ENCODE measurements at regions not wholly inside any gene's neighbourhood (a gene's known extent, or its start where the extent isn't known, plus 50 kb on each side); places are given as distances from the start of the nearest gene placed in this dataset.

DNA sequence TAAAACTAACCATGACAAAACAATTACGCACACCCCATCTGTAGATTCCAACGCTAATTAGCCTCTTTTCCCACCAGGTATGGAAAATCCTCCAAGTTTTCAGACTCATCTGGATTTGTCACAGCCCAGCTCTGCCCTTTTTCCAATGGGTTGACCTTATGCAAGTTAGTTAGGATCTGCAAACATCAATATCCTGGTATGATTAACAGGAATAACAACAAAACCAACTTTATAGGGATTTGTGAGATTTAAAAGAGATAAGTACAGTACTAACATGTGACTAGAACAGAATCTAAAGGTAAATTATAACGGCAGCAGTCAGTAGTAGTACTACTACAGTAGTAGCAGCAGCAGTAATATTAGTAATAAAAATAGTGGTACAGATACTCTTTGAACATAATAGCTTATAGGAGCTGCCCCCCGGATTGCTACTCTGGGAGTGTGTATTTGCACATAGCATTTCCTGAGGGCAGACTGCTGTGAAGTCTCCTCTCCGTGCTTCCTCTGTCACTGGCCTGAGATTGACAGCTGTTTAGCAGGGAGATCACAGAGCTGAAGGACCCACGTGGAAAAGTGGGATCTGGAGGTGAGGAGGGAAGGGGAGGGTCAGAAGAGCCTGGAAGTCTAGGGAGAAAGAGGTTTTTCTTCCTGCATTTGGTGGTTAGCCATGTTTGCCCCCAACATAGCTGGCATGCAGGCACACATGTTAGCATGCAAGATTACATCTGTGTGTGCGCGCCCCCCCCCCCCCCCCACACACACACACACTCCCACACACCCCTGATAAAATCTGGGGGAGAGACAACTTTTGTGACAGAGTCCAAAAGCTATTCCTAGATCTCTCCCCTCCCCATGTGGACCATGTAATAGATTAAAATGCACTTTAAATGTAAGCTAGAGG lies 73.3 kb upstream of the FAM171A1 start:
- Histone ChIP-seq H3K79me2 (ENCODE audit: insufficient read depth, low read length) (no peaks in the 10 kb centered on the region), H3F3A (ENCODE audit: insufficient read depth, low read length) (no peaks in the 10 kb centered on the region), H3K27ac (ENCODE audit: low read depth, low read length, poor library complexity, severe bottlenecking) (no peak overlapping the region), H3K9ac (ENCODE audit: low read length) (no peak overlapping the region), H3K9me3 (ENCODE audit: low read length) (no peaks in the 10 kb centered on the region), H3K4me2 (ENCODE audit: low read length) (no peak overlapping the region), H3K4me3 (ENCODE audit: low read depth, low read length, poor library complexity, severe bottlenecking) (no peak overlapping the region), H4K20me1 (ENCODE audit: insufficient read depth, low read length) (no peaks in the 10 kb centered on the region), H3K36me3 (ENCODE audit: insufficient read depth, low read length) (no peaks in the 10 kb centered on the region), H3K9me2 (ENCODE audit: low read depth, low read length) (no peaks in the 10 kb centered on the region), H2AFZ (ENCODE audit: low read length) (no peak overlapping the region), H3K4me1 (ENCODE audit: insufficient read depth, low read length, severe bottlenecking) (no peaks in the 10 kb centered on the region), H3K27me3 (ENCODE audit: insufficient read depth, low read length) (no peaks in the 10 kb centered on the region)
- no peak for TF ChIP-seq EZH2 (IDR thresholded peaks at IDR 0.05; ENCODE audit: borderline replicate concordance, low read length)

DNA sequence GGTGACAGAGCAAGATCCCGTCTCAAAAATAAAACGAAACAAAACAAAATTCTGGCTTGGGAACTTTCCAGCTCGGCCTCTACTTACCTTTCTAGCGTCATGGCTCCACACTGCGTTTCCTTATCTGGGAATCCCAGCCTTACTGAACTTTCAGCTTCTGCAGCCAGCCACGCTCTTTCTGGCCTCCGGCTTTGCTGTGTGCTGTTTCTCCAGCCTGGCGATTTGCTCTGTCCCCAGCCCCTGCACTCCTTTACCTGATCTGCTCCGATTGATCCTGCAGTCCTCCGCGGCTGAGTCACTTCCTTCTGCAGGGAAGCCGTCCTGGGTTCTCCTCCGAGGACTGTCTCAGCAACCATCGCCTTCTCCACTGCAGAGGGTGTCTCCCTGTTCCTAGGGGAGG lies 71.0 kb upstream of the FAM171A1 start:
- no peak overlapping the region for H3K4me3 ChIP-seq (ENCODE audit: low read depth, low read length, poor library complexity, severe bottlenecking)
- H3K9ac ChIP-seq (ENCODE audit: low read length) = no peak overlapping the region
- no peaks in the 10 kb centered on the region for H3K4me1 ChIP-seq (ENCODE audit: insufficient read depth, low read length, severe bottlenecking)
- H3K4me2 ChIP-seq (ENCODE audit: low read length) = no peak overlapping the region
- no peak overlapping the region for H2AFZ ChIP-seq (ENCODE audit: low read length)
- no peaks in the 10 kb centered on the region for H3K36me3 ChIP-seq (ENCODE audit: insufficient read depth, low read length)
- no peaks in the 10 kb centered on the region for H3K9me3 ChIP-seq (ENCODE audit: low read length)
- no peaks in the 10 kb centered on the region for H4K20me1 ChIP-seq (ENCODE audit: insufficient read depth, low read length)
- H3K27ac ChIP-seq (ENCODE audit: low read depth, low read length, poor library complexity, severe bottlenecking) = no peak overlapping the region
- H3K9me2 ChIP-seq (ENCODE audit: low read depth, low read length) = no peaks in the 10 kb centered on the region
- no peaks in the 10 kb centered on the region for H3K27me3 ChIP-seq (ENCODE audit: insufficient read depth, low read length)
- H3K79me2 ChIP-seq (ENCODE audit: insufficient read depth, low read length) = no peaks in the 10 kb centered on the region
- no peaks in the 10 kb centered on the region for H3F3A ChIP-seq (ENCODE audit: insufficient read depth, low read length)
- TF ChIP-seq EZH2 (IDR thresholded peaks at IDR 0.05; ENCODE audit: borderline replicate concordance, low read length) = no peak
- TF ChIP-seq, protein P1, sequence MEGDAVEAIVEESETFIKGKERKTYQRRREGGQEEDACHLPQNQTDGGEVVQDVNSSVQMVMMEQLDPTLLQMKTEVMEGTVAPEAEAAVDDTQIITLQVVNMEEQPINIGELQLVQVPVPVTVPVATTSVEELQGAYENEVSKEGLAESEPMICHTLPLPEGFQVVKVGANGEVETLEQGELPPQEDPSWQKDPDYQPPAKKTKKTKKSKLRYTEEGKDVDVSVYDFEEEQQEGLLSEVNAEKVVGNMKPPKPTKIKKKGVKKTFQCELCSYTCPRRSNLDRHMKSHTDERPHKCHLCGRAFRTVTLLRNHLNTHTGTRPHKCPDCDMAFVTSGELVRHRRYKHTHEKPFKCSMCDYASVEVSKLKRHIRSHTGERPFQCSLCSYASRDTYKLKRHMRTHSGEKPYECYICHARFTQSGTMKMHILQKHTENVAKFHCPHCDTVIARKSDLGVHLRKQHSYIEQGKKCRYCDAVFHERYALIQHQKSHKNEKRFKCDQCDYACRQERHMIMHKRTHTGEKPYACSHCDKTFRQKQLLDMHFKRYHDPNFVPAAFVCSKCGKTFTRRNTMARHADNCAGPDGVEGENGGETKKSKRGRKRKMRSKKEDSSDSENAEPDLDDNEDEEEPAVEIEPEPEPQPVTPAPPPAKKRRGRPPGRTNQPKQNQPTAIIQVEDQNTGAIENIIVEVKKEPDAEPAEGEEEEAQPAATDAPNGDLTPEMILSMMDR (IDR thresholded peaks at IDR 0.05; ENCODE audit: low read length) = no peak

DNA sequence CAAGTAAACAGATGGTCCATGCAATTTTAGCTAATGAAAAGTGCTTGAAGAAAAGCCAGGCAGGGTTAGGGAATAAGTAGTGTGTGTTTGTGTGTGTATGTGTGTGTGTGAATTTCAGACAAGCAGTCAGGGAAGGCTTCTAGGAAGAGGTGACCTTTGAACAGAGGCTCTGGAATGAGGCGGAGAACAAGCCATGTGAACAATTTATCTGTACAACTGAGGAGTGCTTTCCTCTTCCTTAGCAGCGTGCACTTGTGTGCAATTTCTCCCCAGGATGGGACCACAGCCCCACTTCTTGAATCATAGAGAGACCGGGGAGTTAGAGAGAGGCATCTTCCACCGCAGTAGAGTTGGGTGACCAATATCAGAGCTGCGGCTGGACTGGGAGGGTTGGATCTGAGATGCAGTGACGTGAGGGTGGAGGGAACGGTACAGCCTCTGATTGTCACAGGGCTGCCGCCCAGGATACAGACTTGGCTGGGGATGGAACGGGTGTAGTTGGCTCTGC lies 69.2 kb upstream of the FAM171A1 start:
- no peaks in the 10 kb centered on the region for H3F3A ChIP-seq (ENCODE audit: insufficient read depth, low read length)
- no peaks in the 10 kb centered on the region for H3K36me3 ChIP-seq (ENCODE audit: insufficient read depth, low read length)
- H3K4me1 ChIP-seq (ENCODE audit: insufficient read depth, low read length, severe bottlenecking) = no peaks in the 10 kb centered on the region
- no peaks in the 10 kb centered on the region for H3K9me2 ChIP-seq (ENCODE audit: low read depth, low read length)
- no peak overlapping the region for H2AFZ ChIP-seq (ENCODE audit: low read length)
- H3K9ac ChIP-seq (ENCODE audit: low read length) = no peak overlapping the region
- TF ChIP-seq EZH2 (IDR thresholded peaks at IDR 0.05; ENCODE audit: borderline replicate concordance, low read length) = no peak
- TF ChIP-seq, protein P1 (IDR thresholded peaks at IDR 0.05; ENCODE audit: low read length) = no peak
- H3K27me3 ChIP-seq (ENCODE audit: insufficient read depth, low read length) = no peaks in the 10 kb centered on the region
- H3K9me3 ChIP-seq (ENCODE audit: low read length) = no peaks in the 10 kb centered on the region
- H3K79me2 ChIP-seq (ENCODE audit: insufficient read depth, low read length) = no peaks in the 10 kb centered on the region
- no peaks in the 10 kb centered on the region for H4K20me1 ChIP-seq (ENCODE audit: insufficient read depth, low read length)
- no peak overlapping the region for H3K4me3 ChIP-seq (ENCODE audit: low read depth, low read length, poor library complexity, severe bottlenecking)
- no peak overlapping the region for H3K4me2 ChIP-seq (ENCODE audit: low read length)
- no peak overlapping the region for H3K27ac ChIP-seq (ENCODE audit: low read depth, low read length, poor library complexity, severe bottlenecking)

Data from OCI-LY1 (cell line).